GM08714 (cell line): ENCODE measurements at regions not wholly inside any gene's neighbourhood (a gene's known extent, or its start where the extent isn't known, plus 50 kb on each side); places are given as distances from the start of the nearest gene placed in this dataset.

Source experiments
- H3K4me3 ChIP-seq: fragments of 200-500 bp; sonication (Bioruptor generic); 2 replicates; pipeline ENCODE4 v1.5.1; 2014; ENCODE audit warnings: mild to moderate bottlenecking, low read length, inconsistent platforms
- ZNF274 ChIP-seq: IDR thresholded peaks from 2 replicates; pipeline ENCODE4 v1.6.1; 2012; ENCODE audit warnings: mild to moderate bottlenecking, low read depth, low read length

DNA sequence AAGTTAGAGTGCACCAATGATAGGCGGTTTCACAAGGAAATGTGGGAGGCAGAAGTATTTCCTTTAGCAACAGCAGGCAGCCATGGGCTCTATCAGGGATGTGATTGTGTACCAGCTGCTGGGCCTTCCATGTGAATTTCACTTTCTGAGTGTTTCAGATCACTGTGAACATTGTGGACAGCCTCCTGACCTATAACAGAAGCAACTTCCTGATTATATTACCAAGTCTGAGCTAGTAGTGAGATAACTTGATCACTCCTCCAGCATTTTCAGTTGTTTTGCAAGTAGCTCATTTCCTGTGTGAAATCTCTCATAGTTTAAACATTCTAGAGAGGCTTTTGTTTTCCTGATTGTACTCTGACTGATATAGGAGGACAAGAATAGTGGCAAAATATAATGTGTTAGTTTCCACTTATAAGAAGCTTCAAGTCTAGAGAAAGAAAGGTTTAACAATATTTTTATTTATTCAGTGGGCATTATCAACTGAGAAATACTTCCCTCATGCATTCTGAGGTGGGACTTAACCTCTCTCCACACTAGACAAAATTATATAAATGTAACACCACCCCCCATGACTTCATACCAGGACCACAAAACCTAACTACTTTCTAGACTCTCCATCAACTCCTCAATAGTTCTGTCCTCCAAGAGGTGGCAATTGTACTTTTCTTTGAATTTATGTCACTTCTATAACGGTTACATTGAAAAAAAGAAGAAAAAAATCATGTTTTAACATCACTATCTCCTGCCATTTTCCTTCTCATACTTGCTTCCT, 184.2 kb upstream of the LUZP2 start:
- H3K4me3 ChIP-seq = no peak overlapping the region
- no peak for TF ChIP-seq ZNF274

DNA sequence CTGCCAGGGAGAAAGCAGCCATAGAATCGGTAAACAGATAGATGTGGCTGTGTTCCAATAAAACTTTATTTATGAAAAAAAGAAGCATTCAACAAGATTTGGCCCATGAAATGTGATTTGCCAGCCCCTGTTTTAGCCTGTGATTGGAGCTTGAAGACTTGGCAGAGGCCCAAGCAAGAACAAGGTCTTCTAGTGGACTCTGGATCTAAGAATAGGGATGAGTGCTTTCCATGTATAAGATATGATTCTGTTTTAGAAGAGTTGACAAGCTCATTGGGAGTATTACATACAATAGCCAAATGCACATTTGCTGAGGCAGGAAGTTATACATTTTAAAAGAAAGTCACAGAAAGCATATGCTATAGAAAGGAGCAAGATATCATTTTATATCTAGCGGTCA, 175.6 kb upstream of the LUZP2 start:
- no peak for TF ChIP-seq ZNF274
- no peak overlapping the region for H3K4me3 ChIP-seq

DNA sequence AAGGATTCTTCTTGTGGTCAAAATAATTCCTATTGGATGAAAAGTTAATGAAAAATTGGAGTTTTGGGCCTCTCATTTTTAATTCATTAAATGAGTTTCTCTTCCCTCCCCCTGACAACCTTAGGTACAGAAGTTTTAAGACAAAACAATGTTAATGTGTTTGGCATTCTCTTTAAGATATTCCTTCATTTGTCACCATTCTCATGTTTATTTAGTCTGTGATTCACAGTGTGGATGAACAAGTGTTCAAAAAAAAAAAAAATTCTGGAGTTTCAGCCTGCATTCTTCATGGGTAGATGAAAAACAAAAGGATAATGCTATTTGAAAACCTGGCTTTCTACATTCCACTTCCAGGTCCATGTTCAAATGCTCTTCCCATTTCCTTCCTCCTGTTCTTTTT, 172.6 kb upstream of the LUZP2 start:
- H3K4me3 ChIP-seq = no peak overlapping the region
- no peak for TF ChIP-seq ZNF274

DNA sequence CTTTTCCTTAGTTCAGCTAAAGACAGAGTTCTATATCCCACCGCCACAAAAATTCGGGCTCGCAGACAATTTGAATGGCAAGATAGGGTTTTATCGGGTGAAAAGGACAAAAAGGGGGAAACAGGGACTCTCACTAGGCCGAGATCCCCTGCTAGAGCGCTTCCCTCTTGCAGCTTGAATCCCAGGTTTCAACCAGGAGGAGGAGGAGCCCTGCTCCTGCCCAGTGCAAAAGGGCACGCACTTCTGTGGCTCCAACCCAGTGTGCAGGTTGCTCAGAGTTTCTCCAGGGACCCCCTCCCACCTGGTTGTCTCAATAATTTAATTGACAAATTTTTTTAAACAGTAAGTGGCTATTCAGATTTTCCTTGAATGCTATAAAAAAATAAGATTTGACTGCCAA, 152.6 kb upstream of the LUZP2 start:
- TF ChIP-seq ZNF274 = no peak
- no peak overlapping the region for H3K4me3 ChIP-seq

DNA sequence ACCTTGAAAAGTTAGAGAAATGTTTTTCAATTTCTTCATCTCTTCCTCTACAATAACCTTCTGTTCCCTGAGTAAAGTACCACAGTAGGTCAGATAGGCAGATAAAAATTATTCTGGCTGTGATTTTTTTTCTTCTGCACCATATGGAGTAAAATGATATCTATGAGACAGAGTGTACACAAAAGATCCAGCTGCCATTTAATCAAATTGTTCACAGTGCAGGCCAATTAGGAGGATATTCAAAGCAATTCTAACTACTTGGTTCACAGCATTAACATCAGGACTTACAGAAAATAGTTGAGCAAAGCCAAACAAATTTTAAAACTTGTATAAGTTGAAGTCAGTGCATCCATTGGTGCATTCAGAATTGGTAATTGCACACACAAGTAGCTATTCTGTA, 147.9 kb upstream of the LUZP2 start:
- TF ChIP-seq ZNF274 = no peak
- H3K4me3 ChIP-seq = no peak overlapping the region

DNA sequence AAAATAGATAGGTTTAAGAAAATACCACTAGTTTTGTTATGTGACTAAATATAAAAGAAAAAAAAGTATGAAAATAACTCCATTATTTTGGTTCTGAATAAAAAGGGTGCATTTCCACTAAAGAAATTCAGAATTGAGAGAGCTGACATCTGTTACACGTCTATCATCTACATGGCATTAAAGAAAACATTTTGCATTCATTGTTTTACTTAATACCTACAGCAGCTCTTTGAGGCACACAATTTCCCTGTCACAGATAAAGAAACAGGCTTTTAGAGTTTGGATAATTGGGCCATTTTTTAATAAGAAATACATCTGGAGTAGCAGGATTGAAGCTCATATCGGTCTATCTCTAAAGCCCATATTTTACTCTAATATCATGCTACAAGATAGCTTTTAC, 145.7 kb upstream of the LUZP2 start:
- no peak overlapping the region for H3K4me3 ChIP-seq
- TF ChIP-seq ZNF274 = no peak

DNA sequence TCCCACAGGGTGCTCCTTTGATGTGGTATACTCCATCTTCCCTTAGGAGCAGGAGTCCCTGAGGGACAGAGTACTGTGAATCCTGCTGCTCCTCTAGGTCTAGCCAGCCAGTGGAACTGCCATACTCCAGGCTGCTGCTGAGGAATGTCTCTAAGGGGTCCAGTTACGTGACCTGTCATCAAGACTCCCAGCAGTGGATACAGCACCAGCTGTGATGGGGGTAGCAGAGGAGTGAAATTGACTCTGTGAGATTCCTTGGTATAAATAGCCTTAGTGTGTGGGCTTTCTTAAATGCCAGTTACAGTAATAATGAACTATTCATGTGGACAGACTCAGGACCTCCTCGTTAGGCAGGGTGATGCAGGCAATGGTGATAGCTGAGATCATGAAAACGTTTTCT, 140.4 kb upstream of the LUZP2 start:
- no peak for TF ChIP-seq ZNF274
- H3K4me3 ChIP-seq = no peak overlapping the region

DNA sequence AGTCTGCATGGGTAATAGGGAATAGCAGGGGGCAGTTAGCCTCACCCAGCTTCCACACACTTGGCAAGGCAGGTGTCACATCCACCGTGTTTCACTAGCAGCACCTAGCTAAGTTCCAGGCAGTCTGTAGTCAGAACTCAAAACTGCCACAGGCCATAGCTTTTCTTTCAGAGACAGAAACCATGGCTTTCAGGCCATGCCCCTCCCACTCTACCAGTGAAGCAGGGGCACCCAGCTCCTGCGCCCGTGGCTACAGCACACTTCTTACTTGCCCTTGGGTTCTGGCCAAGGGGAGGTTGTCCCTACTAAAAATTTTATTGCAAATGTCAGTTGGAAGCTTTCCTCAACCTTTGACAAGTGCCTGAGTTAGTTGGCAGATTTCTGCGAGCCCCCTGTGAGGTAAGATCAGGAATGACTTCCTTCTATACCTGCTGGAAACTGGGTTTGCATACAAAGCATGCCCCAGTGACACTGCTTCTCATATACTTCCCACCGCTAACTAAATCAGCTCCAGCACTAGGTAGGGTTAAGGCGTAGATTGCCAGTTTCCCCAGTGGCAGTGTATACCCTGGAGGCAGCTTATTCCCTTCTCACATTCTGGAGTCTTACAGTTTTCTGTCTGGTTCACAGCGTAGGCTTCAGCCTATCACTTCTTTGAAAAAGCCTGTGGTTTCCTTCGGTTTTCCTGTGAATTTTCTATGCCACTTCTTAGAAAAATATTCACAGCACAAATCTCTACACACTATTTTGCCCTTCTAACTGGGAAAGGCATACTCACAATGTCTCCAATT, 139.0 kb upstream of the LUZP2 start:
- no peak for TF ChIP-seq ZNF274
- no peak overlapping the region for H3K4me3 ChIP-seq

DNA sequence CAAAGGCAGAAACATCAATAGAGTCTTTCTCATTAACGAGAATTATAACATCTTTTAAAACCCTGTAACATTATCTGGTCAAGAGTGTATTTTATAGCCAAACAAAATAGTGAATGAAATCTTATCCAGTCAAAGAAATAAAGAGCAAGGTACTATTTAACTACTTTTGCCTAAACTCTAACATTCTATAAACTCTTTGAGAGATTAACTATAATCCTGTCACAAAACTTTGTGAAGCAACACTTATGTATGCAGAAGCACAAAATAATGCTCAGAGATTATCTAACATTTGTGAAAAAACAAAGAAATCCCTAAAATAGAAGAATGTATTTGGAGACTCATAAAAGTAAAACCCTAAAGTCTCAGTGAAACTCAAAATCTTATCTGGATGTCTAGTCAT, 124.4 kb upstream of the LUZP2 start:
- no peak overlapping the region for H3K4me3 ChIP-seq
- no peak for TF ChIP-seq ZNF274

DNA sequence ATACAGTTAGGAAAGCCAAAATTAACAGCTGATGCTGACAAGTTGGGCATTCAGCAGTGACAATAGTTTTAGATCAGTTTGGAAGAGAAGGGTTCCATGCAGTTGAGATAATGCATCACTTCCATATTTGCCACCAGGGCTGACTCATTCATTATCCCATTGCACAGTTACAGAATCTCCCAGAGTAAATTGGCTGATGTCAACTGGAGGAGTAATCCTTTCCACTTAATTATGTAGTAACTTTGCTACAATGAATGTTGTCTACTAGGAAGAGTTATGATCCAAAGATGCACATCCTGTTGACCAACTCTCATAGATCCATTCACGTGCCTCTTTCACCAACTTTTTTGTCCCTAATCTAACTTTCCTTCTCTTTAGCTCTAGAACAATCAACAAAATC, 123.3 kb upstream of the LUZP2 start:
- TF ChIP-seq ZNF274 = no peak
- no peak overlapping the region for H3K4me3 ChIP-seq

DNA sequence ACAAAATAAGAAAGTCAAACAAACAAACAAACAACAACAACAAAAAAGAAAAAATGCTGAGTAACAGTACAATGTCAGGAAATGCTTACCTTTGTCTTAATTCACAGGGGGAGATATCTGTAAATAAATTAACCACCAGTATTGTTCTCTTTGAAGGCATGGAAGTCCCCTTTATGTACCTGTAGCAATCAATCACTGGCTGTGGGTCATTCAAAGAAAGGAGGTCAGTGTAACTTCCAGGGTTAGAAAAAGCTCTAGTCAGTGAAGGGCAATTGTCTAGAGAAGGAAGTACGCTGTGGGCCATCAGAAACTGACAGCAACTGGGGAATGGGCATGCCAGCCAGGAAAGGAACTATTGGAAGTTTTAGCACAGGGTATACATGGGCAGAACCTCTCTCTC, 121.5 kb upstream of the LUZP2 start:
- no peak for TF ChIP-seq ZNF274
- no peak overlapping the region for H3K4me3 ChIP-seq

DNA sequence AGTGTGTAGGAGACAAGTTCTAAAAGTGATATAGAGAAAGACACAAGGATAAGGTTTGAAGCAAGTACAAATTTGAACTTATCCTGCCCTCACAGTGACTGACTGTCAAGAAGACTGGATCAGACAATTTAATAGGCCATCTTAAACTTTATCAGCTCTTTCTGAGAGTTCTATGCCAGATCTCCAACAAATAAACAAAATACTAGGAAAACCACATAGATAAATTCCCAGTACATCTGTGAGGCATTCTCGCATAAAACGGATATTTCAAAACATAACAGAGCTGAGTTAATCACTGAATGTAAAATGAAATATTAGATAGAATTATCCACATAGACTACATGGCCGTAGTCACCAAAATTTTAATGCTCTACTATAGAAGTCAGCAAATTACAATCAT, 120.9 kb upstream of the LUZP2 start:
- TF ChIP-seq ZNF274 = no peak
- no peak overlapping the region for H3K4me3 ChIP-seq

DNA sequence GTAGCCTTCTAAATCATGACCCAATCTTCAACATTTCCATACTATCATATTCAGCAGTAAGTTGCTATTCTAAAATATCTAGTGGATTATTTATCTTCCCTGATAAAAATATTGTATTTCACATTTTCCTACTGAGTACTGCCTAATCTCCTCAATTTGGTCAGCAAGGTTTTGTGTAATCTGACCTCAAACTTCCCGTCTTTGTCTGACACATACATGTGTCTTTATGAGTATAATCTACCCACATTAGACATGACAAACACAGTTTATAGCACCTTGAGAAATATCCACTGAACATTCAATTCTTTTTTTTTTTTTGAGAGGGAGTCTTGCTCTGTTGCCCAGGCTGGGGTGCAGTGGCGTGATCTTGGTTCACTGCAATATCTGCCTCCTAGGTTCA, 113.7 kb upstream of the LUZP2 start:
- no peak for TF ChIP-seq ZNF274
- no peak overlapping the region for H3K4me3 ChIP-seq

DNA sequence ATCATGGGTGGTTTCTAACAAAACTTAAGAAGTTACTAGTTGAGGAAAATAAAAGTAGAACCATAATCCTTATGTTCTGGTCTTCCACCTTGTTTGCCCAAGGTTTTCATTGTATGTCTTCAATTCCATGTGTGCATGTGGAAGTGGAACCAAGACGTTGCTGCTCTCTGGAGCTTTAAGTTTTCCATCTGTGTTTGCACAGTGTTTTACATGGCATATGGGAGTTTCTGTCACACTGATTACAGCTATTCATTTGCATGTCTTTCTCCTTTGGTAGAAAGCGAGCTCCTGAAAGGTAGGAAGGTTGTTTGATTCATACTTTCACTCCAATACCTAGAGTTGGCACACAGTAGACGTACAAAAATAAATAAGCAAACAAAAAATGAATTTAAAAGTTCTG, 112.6 kb upstream of the LUZP2 start:
- TF ChIP-seq ZNF274 = no peak

More for the DNA sequence above, 112.6 kb upstream of the LUZP2 start:
- H3K4me3 ChIP-seq = no peak overlapping the region
